LHCN-M2 (cell line): ENCODE measurements at regions not wholly inside any gene's neighbourhood (a gene's known extent, or its start where the extent isn't known, plus 50 kb on each side); places are given as distances from the start of the nearest gene placed in this dataset.
"Not testable (repeated sequence)": the region's sequence is repeated elsewhere in the genome, so short reads cannot be mapped to it uniquely, and the experiment has no call there.

Experiments
- DNase-seq: peaks from one replicate; pipeline ENCODE4 v3.0.0-alpha.2; 2012; ENCODE audit warnings: low read depth

DNA sequence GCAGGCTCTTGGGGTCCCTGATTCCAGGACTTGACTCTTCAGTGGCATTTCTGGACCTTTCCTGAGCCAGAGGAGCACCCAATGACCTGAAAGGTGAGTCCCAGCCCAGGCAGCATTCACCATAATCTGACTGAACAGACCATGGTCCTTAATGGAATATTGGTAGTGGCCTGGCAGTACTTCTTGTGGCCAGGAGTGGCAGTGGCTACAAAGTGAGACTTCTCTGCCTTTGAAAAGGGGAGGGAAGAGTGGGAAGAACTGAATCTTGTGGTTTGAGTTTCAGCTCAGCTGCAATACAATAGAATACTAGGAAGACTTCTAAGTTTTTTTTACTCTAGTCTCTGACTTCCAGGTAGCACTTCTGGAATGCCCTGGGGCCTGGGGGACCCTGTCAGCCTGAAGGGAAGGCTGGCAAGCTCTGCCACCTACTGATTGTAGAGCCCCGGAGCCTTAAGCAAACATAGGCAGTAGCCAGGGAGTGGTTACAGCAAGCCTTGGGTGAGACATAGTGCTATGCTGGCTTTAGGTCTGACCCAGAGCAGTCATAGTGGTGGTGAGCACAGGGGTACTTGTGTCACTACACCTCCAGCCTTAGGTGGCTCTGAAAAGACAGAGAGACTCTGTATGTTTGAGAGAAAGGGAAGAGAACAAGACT, 674.2 kb upstream of the MANEA start:
- no peak for DNase-seq

- DNase-seq, result no peak
Measured at GRCh38 chr6:94899191-94899590, 678.1 kb upstream of the MANEA start.

DNA sequence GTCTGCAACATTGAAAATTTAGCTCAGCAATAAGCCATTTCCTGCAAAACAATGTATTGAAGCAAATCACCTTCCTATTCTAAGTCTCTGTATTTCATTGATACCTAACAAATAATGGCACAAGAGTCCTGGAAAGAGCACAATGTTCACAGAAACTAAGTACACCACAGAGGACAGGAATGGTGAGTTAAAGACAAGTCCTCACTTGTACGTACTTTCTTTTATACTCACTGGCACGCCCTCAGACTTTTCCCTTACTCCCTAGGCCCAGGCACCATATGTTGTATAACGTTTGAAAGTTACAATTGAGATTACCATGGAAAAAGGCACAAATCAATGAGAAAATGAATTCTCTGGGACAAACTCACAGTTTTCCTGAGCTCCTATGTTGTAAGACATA, 683.0 kb upstream of the MANEA start:
- no peak for DNase-seq

DNA sequence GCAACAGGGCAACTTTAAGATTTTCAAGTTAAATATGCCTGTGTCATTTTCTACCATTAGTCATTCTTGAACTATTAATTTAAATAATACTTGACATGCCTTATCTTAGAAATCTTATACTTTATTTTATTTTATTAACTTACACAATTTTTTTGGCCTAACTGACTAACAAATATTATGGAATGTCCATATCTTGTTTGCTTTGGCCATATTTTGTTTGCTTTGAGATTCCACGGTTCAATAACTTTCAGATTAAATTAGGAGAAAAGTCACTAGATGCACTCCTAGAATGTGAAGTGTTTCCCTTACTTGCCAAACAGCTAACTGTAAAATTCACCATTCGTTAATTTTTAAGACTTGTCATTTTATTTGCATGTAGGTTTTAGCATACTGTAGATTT, 684.0 kb upstream of the MANEA start:
- DNase-seq, result no peak

DNA sequence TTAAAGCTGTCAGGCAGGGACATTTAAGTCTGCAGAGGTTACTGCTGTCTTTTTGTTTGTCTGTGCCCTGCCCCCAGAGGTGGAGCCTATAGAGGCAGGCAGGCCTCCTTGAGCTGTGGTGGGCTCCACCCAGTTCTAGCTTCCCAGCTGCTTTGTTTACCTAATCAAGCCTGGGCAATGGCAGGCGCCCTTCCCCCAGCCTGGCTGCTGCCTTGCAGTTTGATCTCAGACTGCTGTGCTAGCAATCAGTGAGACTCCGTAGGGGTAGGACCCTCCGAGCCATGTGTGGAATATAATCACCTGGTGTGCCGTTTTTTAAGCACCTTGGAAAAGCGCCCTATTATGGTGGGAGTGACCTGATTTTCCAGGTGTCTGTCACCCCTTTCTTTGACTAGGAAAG, 703.5 kb upstream of the MANEA start:
- not testable (repeated sequence) for DNase-seq

GRCh38 chr6:94862112-94862511, 715.2 kb upstream of the MANEA start:
- no peak for DNase-seq

- no peak for DNase-seq
Measured at GRCh38 chr6:94859924-94860323, 717.4 kb upstream of the MANEA start.

GRCh38 chr6:94856999-94857398, 720.3 kb upstream of the MANEA start:
- DNase-seq, result not testable (repeated sequence)

DNA sequence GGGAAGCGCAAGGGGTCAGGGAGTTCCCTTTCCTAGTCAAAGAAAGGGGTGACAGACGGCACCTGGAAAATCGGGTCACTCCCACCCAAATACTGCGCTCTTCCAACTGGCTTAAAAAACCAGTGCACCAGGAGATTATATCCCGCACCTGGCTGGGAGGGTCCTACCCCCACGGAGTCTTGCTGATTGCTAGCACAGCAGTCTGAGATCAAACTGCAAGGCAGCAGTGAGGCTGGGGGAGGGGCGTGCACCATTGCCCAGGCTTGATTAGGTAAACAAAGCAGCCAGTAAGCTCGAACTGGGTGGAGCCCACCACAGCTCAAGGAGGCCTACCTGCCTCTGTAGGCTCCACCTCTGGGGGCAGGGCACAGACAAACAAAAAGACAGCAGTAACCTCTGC, 726.0 kb upstream of the MANEA start:
- not testable (repeated sequence) for DNase-seq

- DNase-seq, result no peak
Measured at GRCh38 chr6:94845742-94846141, 731.6 kb upstream of the MANEA start.

DNA sequence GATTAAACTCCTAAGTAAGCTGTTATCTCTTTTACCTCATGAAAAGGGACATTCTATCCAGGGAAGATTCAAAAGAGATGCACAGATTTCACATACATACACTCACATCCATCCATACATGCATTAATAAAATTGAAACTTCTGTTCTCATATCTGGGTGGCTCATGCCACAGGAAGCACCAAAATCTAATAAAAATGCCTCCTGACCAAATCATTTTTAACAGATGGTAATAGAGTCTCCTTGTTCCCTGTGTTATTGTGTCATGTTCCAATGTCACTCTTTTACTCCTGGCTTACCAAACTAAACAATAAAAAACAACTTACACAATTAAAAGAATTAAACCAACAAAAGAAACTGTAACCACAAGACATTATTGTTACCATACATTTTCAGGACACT, 742.1 kb upstream of the MANEA start:
- no peak for DNase-seq

GRCh38 chr6:94813806-94814205, 763.5 kb upstream of the MANEA start:
- DNase-seq, result no peak

DNA sequence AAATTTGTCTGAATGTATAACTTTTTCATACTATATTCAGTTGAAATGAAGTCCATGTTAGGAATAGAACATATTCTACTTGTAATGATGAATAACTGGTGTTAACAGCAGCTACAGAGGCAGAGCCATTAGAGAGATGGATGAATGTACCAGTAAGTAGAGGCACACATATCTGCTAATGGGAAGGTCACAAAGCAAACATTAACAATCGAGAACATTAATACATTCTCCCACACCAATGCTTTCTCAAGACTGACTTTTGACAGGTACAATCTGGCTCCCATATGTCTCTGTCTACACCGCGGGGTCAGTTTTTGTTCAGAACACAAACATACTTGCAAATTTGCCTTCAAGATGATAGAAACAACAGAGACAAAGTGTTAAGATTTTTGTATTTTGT, 776.0 kb upstream of the MANEA start:
- DNase-seq, result no peak

GRCh38 chr6:94785514-94785913, 791.8 kb upstream of the MANEA start:
- DNase-seq, result no peak

DNA sequence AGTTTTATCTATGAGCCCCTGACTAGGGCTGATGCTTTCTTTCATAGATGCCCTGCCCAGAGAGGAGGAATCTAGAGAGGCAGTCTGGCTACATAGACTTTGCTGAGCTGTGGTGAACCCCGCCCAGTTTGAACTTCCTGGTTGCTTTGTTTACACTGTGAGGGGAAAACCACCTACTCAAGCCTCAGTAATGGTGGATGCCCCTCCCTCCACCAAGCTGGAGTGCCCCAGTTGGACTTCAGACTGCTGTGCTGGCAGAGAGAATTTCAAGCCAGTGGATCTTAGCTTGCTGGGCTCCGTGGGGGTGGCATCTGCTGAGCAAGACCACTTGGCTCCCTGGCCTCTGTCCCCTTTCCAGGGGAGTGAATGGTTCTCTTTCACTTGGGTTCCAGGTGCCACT, 792.3 kb upstream of the MANEA start:
- DNase-seq, result not testable (repeated sequence)

DNA sequence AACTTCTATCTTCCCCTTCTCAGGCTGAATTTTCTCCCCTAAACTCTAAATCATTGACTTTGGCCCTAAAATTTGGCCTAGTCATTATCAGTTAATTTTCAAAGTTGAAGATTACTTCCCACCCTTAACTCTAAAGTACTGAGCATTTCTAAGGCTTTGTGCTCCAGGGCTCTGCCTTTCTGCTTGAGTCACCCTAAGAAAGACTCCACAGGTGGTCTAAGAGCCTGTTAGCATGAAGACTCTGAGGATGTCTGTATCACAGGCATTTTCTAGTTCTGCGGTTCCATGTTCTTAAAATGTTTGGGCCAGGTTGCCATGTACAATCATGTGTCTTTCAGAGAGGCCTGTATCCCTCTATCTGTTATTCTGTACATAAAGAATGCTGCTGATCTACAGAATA, 808.1 kb upstream of the MANEA start:
- no peak for DNase-seq

GRCh38 chr6:94751641-94752329, 825.5 kb upstream of the MANEA start:
- DNase-seq, result no peak

GRCh38 chr6:94736236-94736635, 841.1 kb upstream of the MANEA start:
- no peak for DNase-seq

- no peak for DNase-seq
Measured at GRCh38 chr6:94735270-94735669, 842.1 kb upstream of the MANEA start.

GRCh38 chr6:94734751-94735150, 842.6 kb upstream of the MANEA start:
- DNase-seq, result no peak

DNA sequence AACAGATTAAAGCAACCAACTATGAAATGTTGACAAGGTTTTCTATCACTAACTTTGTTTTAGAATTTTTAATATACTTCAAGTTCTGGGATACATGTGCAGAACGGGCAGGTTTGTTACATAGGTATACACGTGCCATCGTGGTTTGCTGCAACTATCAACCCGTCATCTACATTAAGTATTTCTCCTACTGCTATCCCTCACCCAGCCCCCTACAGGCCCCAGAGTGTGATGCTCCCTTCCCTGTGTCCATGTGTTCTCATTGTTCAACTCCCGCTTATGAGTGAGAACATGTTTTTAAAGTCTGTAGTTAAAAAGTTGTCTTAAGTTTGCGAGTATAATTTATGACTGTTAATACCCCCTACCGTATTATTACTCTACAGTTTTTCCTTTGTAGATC, 844.3 kb upstream of the MANEA start:
- no peak for DNase-seq

GRCh38 chr6:94727710-94728109, 849.6 kb upstream of the MANEA start:
- no peak for DNase-seq

GRCh38 chr6:94721459-94721858, 855.9 kb upstream of the MANEA start:
- DNase-seq, result no peak

GRCh38 chr6:94713446-94713845, 863.9 kb upstream of the MANEA start:
- DNase-seq, result no peak
